Activated T-helper 1 cell treated with anti-CD3 and anti-CD28 coated beads, Interleukin-12 subunit alpha, Interleukin-12 subunit beta, Interleukin-2, Interleukin-4 antibody, amounts not matched to agents 30 ng/mL and 10 ng/mL and 1 ng/mL, durations not matched to agents 14 hours and 24 hours and 36 hours (primary cell): ENCODE measurements at regions not wholly inside any gene's neighbourhood (a gene's known extent, or its start where the extent isn't known, plus 50 kb on each side); places are given as distances from the start of the nearest gene placed in this dataset.
A peak's percentile ranks its signal among the peaks of the same experiment; 100 is the strongest.

Experiments used
- DNase-seq: peaks from one replicate; pipeline ENCODE4 v3.0.0; 2021; ENCODE audit warnings: low spot score
- H3K27ac Mint-ChIP-seq: one replicate; pipeline ENCODE4 v1.8.0; 2021; ENCODE audit warnings: mild to moderate bottlenecking, mixed read lengths
- H3K27me3 Mint-ChIP-seq: one replicate; pipeline ENCODE4 v1.8.0; 2022; ENCODE audit warnings: mild to moderate bottlenecking, moderate library complexity, mixed read lengths; ENCODE audit not compliant: insufficient read depth
- H3K36me3 Mint-ChIP-seq: one replicate; pipeline ENCODE4 v1.8.0; 2021; ENCODE audit warnings: low read depth, mixed read lengths
- H3K4me1 Mint-ChIP-seq: one replicate; pipeline ENCODE4 v1.8.0; 2021; ENCODE audit warnings: low read depth, mixed read lengths
- H3K4me3 Mint-ChIP-seq: one replicate; pipeline ENCODE4 v1.8.0; 2021; ENCODE audit warnings: mild to moderate bottlenecking, moderate library complexity, mixed read lengths
- H3K9me3 Mint-ChIP-seq: one replicate; pipeline ENCODE4 v1.8.0; 2021; ENCODE audit warnings: mixed read lengths
- intact Hi-C: fragments of 100-400 bp; cut with micrococcal nuclease; formaldehyde crosslinking; loops from one replicate; pipeline ENCODE4 v1.15.1; 2024

- Mint-ChIP-seq H3K9me3 (no peaks in the 10 kb centered on the region), H3K4me3 (no peak overlapping the region), H3K27me3 (no peaks in the 10 kb centered on the region), H3K4me1 (no peaks in the 10 kb centered on the region), H3K36me3 (no peaks in the 10 kb centered on the region), H3K27ac (no peak overlapping the region)
- intact Hi-C loops, result no loop called here
- no peak for DNase-seq
Measured at GRCh38 chrX:124274438-124275181, 57.9 kb upstream of the TEX13D start.

GRCh38 chrX:124275182-124275894, 57.1 kb upstream of the TEX13D start:
- intact Hi-C loops, result no loop called here
- no peak for DNase-seq
- Mint-ChIP-seq H3K36me3 (no peaks in the 10 kb centered on the region), H3K27me3 (no peaks in the 10 kb centered on the region), H3K4me3 (no peak overlapping the region), H3K9me3 (no peaks in the 10 kb centered on the region), H3K27ac (no peak overlapping the region), H3K4me1 (peaks cover under 1% of the 10 kb centered on the region)

DNA sequence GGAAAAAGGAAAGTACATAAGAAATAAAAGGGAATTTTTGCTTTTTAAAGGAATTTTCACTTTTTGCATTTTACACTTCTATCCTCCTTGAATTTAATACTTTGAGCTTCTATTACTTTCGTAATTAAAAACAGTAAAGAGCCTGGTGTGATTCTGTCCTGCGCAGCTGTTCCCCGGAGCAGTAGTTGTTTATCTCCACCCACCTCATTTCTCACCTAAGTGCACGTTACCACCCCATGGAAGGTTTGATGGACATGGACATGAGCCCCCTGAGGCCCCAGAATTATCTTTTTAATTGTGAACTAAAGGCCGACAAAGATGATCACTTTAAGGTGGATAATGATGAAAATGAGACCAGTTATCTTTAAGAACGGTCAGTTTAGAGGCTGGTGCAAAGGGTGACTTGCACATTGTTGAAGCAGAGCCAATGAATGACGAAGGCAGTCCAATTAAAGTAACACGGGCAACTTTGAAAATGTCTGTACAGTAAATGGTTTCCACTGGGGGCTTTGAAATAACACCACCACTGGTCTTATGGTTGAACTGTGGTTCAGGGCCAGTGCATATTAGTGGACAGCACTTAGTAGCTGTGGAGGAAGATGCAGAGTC, 52.1 kb upstream of the TEX13D start:
- intact Hi-C loops, result loop anchor here (2.0 to 5.0 kb wide), 2 partner anchors 20 to 63 kb away; no protein-coding TSS in a partner anchor
- DNase-seq, result no peak
- Mint-ChIP-seq H3K9me3 (no peaks in the 10 kb centered on the region), H3K27me3 (no peaks in the 10 kb centered on the region), H3K27ac (peak overlapping the region; percentile 69), H3K4me3 (no peak overlapping the region), H3K36me3 (no peaks in the 10 kb centered on the region), H3K4me1 (peaks cover 19% of the 10 kb centered on the region)

- no peak for DNase-seq
- Mint-ChIP-seq H3K9me3 (no peaks in the 10 kb centered on the region), H3K4me3 (no peak overlapping the region), H3K4me1 (peaks cover 19% of the 10 kb centered on the region), H3K36me3 (no peaks in the 10 kb centered on the region), H3K27ac (peak overlapping the region; percentile 52), H3K27me3 (no peaks in the 10 kb centered on the region)
- intact Hi-C loops, result loop anchor here (1.0 to 5.0 kb wide), 2 partner anchors 42 to 65 kb away; no protein-coding TSS in a partner anchor
Measured at GRCh38 chrX:124282580-124282979, 49.9 kb upstream of the TEX13D start.
